ENCODE measurements at regions not wholly inside any gene's neighbourhood (a gene's known extent, or its start where the extent isn't known, plus 50 kb on each side); places are given as distances from the start of the nearest gene placed in this dataset.
"Not testable (repeated sequence)": the region's sequence is repeated elsewhere in the genome, so short reads cannot be mapped to it uniquely, and the experiment has no call there.

- DNase-seq: no peak
These were observed 772.8 kb upstream of the LRRTM1 start for GRCh38 chr2:81077396-81077795.

GRCh38 chr2:81073412-81073811 lies 768.9 kb upstream of the LRRTM1 start:
- DNase-seq: no peak

- DNase-seq: no peak
These were observed 763.6 kb upstream of the LRRTM1 start for GRCh38 chr2:81068144-81068543.

- no peak for DNase-seq
These were observed 756.5 kb upstream of the LRRTM1 start for GRCh38 chr2:81061016-81061415.

- no peak for DNase-seq
These were observed 746.1 kb upstream of the LRRTM1 start for GRCh38 chr2:81050580-81051095.

- no peak for DNase-seq
These were observed 739.1 kb upstream of the LRRTM1 start for GRCh38 chr2:81043681-81044080.

- DNase-seq: peak in 1 of 3 experiments; percentile 8
These were observed 702.6 kb upstream of the LRRTM1 start for GRCh38 chr2:81007104-81007503.

- DNase-seq: no peak
These were observed 698.4 kb upstream of the LRRTM1 start for GRCh38 chr2:81002906-81003305.

- no peak for DNase-seq
These were observed 682.9 kb upstream of the LRRTM1 start for GRCh38 chr2:80987466-80987865.

GRCh38 chr2:80969900-80970299 lies 665.3 kb upstream of the LRRTM1 start:
- no peak for DNase-seq

- DNase-seq: no peak
These were observed 663.9 kb upstream of the LRRTM1 start for GRCh38 chr2:80968450-80968849.

- no peak for DNase-seq
These were observed 643.1 kb upstream of the LRRTM1 start for GRCh38 chr2:80947601-80948130.

GRCh38 chr2:80943487-80943886 lies 638.9 kb upstream of the LRRTM1 start:
- no peak for DNase-seq

GRCh38 chr2:80942766-80943165 lies 638.2 kb upstream of the LRRTM1 start:
- DNase-seq: no peak

GRCh38 chr2:80938463-80938862 lies 633.9 kb upstream of the LRRTM1 start:
- DNase-seq: no peak

- not testable (repeated sequence) for DNase-seq
These were observed 627.3 kb upstream of the LRRTM1 start for GRCh38 chr2:80931820-80932219.

GRCh38 chr2:80930777-80931176 lies 626.2 kb upstream of the LRRTM1 start:
- DNase-seq: no peak

- no peak for DNase-seq
These were observed 621.6 kb upstream of the LRRTM1 start for GRCh38 chr2:80926168-80926567.

- DNase-seq: no peak
These were observed 592.0 kb upstream of the LRRTM1 start for GRCh38 chr2:80896576-80896975.

GRCh38 chr2:80894486-80894885 lies 589.9 kb upstream of the LRRTM1 start:
- no peak for DNase-seq

GRCh38 chr2:80893711-80894110 lies 589.2 kb upstream of the LRRTM1 start:
- no peak for DNase-seq

- DNase-seq: no peak
These were observed 584.5 kb upstream of the LRRTM1 start for GRCh38 chr2:80889009-80889408.

- DNase-seq: no peak
These were observed 583.4 kb upstream of the LRRTM1 start for GRCh38 chr2:80887841-80888378.

GRCh38 chr2:80874374-80874773 lies 569.8 kb upstream of the LRRTM1 start:
- no peak for DNase-seq

- no peak for DNase-seq
These were observed 565.4 kb upstream of the LRRTM1 start for GRCh38 chr2:80869858-80870438.

Data from NCI-H1417 (cell line).